K562 (cell line): ENCODE measurements at regions not wholly inside any gene's neighbourhood (a gene's known extent, or its start where the extent isn't known, plus 50 kb on each side); places are given as distances from the start of the nearest gene placed in this dataset.

Source experiments
- ATAC-seq: fragments of 200-7000 bp; cut with Tn5 transposase; 3 replicates; pipeline ENCODE4 v1.9.1; 2020; ENCODE audit warnings: moderate library complexity
- BruUV-seq: library from RNA; stranded (reverse); fragments of 400-500 nt; replicated peaks from 2 replicates; lab custom pipeline; 2021; lab: Mats Ljungman, UMichigan
- CTCF ChIA-PET: fragments of 300-600 bp; formaldehyde crosslinking; extraction: SDS; loops from one replicate; lab custom pipeline; 2021; ENCODE audit warnings: low intra/inter-chr PET ratio; lab: Yijun Ruan, JAX
- POLR2A ChIA-PET: fragments of 300-600, 350-650 bp; sonication (Branson Sonifier 250); formaldehyde crosslinking; extraction: SDS; loops from one replicate; lab custom pipeline; 2021; ENCODE audit warnings: antibody characterized with exemption, inconsistent platforms; lab: Yijun Ruan, JAX
- DNase-seq, 4 experiments: peaks; one replicate each; pipeline versions ENCODE4 v3.0.0 to v3.0.0-alpha.2; 2011 to 2018; ENCODE audit warnings: low spot score in 3 of 4, mixed read lengths in 3 of 4; ENCODE audit errors: extremely low read depth in 1 of 4
- FAIRE-seq: peaks from 2 replicates; lab custom pipeline; 2011; peaks lifted over from hg19 to GRCh38; lab: Jason Lieb, UNC
- H2AFZ ChIP-seq: 2 replicates; pipeline ENCODE4 v1.6.0; 2011; ENCODE audit warnings: low read depth, low read length, control low read depth, inconsistent platforms
- H3K27ac ChIP-seq: fragments of 200-600 bp; 3 replicates; pipeline ENCODE4 v1.8.0; 2011; ENCODE audit warnings: low read depth, mild to moderate bottlenecking, control low read depth, inconsistent platforms, low read length, moderate library complexity, mixed read lengths; ENCODE audit errors: extremely low read depth
- H3K27me3 ChIP-seq, 2 experiments: fragments of 300-600 bp in 1 of 2; 2 replicates in 1 of 2; 3 replicates in 1 of 2; pipeline versions ENCODE4 v1.6.0 to v1.8.0; 2011; ENCODE audit warnings: inconsistent platforms in 2 of 2, low read length in 2 of 2, mild to moderate bottlenecking in 1 of 2, mixed read lengths in 1 of 2, moderate library complexity in 1 of 2; ENCODE audit not compliant: control insufficient read depth in 2 of 2, insufficient read depth in 2 of 2
- H3K36me3 ChIP-seq: fragments of 300-600 bp; 3 replicates; pipeline ENCODE4 v1.8.0; 2011; ENCODE audit warnings: mild to moderate bottlenecking, low read length, inconsistent platforms; ENCODE audit not compliant: control insufficient read depth, insufficient read depth
- H3K4me1 ChIP-seq, 2 experiments: fragments of 200-600 bp in 1 of 2; replicated peaks in 1 of 2; 2 replicates in 1 of 2; 3 replicates in 1 of 2; pipeline versions ENCODE4 v1.5.1 to v1.8.0; 2011; ENCODE audit warnings: inconsistent platforms in 2 of 2, low read length in 2 of 2, mild to moderate bottlenecking in 1 of 2, mixed read lengths in 1 of 2, moderate library complexity in 1 of 2; ENCODE audit not compliant: control insufficient read depth in 2 of 2, insufficient read depth in 2 of 2
- H3K4me2 ChIP-seq: 2 replicates; pipeline ENCODE4 v1.6.1; 2011; ENCODE audit warnings: low read length, control low read depth, inconsistent platforms, mixed read lengths; ENCODE audit not compliant: insufficient read depth
- H3K4me3 ChIP-seq: fragments of 200-600 bp; sonication (generic), shearing (Covaris generic); 2 replicates; pipeline ENCODE4 v1.5.1; 2016; ENCODE audit warnings: control low read depth, inconsistent platforms
- H3K79me2 ChIP-seq: fragments of 200-600 bp; 3 replicates; pipeline ENCODE4 v1.8.0; 2011; ENCODE audit warnings: low read length, inconsistent platforms; ENCODE audit not compliant: control insufficient read depth, insufficient read depth
- H3K9ac ChIP-seq, 2 experiments: 2 replicates each; pipeline versions ENCODE4 v1.6.0 to v1.6.1; 2011; ENCODE audit warnings: low read depth in 2 of 2, low read length in 2 of 2, control low read depth in 1 of 2, inconsistent platforms in 1 of 2, mild to moderate bottlenecking in 1 of 2, mixed read lengths in 1 of 2; ENCODE audit not compliant: insufficient read depth in 1 of 2
- H3K9me1 ChIP-seq: one replicate; pipeline ENCODE4 v1.6.0; 2011; ENCODE audit warnings: inconsistent platforms, mild to moderate bottlenecking, low read length, moderate library complexity; ENCODE audit not compliant: control insufficient read depth, insufficient read depth
- H3K9me3 ChIP-seq: replicated peaks from 2 replicates; pipeline ENCODE4 v1.5.1; 2011; ENCODE audit warnings: low read depth, low read length, inconsistent platforms; ENCODE audit not compliant: control insufficient read depth, insufficient read depth
- H4K20me1 ChIP-seq: replicated peaks from 2 replicates; pipeline ENCODE4 v1.6.1; 2011; ENCODE audit warnings: low read length, inconsistent platforms, mixed read lengths; ENCODE audit not compliant: control insufficient read depth, insufficient read depth
- ATF2 ChIP-seq: sonication (generic); formaldehyde crosslinking; IDR thresholded peaks from 2 replicates; pipeline ENCODE4 v1.8.1; 2022; ENCODE audit warnings: missing genetic modification reagents
- CTBP1 ChIP-seq: fragments of 450-650 bp; IDR thresholded peaks from 2 replicates; pipeline ENCODE4 v1.6.1; 2016; ENCODE audit warnings: borderline replicate concordance
- E2F1 ChIP-seq: sonication (generic); formaldehyde crosslinking; IDR thresholded peaks from 2 replicates; pipeline ENCODE4 v1.8.1; 2023; ENCODE audit warnings: mild to moderate bottlenecking, missing genetic modification reagents, moderate library complexity
- MYBL2 ChIP-seq, 2 experiments: fragments of 450-650 bp in 1 of 2; sonication (generic) in 1 of 2; formaldehyde crosslinking in 1 of 2; IDR thresholded peaks; 2 replicates each; pipeline versions ENCODE4 v1.6.1 to v1.8.1; 2017 to 2022; ENCODE audit warnings: borderline replicate concordance in 1 of 2, inconsistent platforms in 1 of 2, low read depth in 1 of 2, mild to moderate bottlenecking in 1 of 2, missing genetic modification reagents in 1 of 2, moderate library complexity in 1 of 2
- NR4A1 ChIP-seq, 2 experiments: fragments of 250-450 bp in 1 of 2; fragments of 450-650 bp in 1 of 2; sonication (Bioruptor Pico) in 1 of 2; IDR thresholded peaks; 2 replicates each; pipeline versions ENCODE4 v1.4.0 to v1.6.1; 2016 to 2020; ENCODE audit warnings: mild to moderate bottlenecking in 2 of 2, missing compliant biosample characterization in 1 of 2, missing genetic modification characterization in 1 of 2, moderate library complexity in 1 of 2
- TRIM25 ChIP-seq: fragments of 450-650 bp; IDR thresholded peaks from 2 replicates; pipeline ENCODE4 v1.7.0; 2016; ENCODE audit warnings: borderline replicate concordance
- ZBTB17 ChIP-seq: fragments of 450-650 bp; formaldehyde crosslinking; IDR thresholded peaks from 2 replicates; pipeline ENCODE4 v1.4.0; 2020; ENCODE audit warnings: mild to moderate bottlenecking
- ZFP1 ChIP-seq: fragments of 450-650 bp; formaldehyde crosslinking; IDR thresholded peaks from 2 replicates; pipeline ENCODE4 v1.4.0; 2020; ENCODE audit warnings: mild to moderate bottlenecking, mixed read lengths
- ZKSCAN1 ChIP-seq: fragments of 150-350 bp; IDR thresholded peaks from 2 replicates; pipeline ENCODE4 v1.6.1; 2016; ENCODE audit warnings: low read depth, low read length
- ZNF551 ChIP-seq: fragments of 250-450 bp; sonication (Bioruptor Pico); IDR thresholded peaks from 2 replicates; pipeline ENCODE4 v1.5.0; 2021; ENCODE audit warnings: mild to moderate bottlenecking, moderate library complexity
- WGBS: fragments of 100-300 bp; shearing (Covaris generic); methylation state at CpG from one replicate; pipeline ENCODE4 v1.1.6; 2016; ENCODE audit warnings: low coverage, mixed read lengths; ENCODE audit not compliant: insufficient coverage; ENCODE audit errors: missing lambda C conversion rate; 5-methylcytosine and 5-hydroxymethylcytosine counted together
- in situ Hi-C: fragments of 300-500 bp; cut with MboI; formaldehyde crosslinking; loops from 4 replicates; pipeline ENCODE4 v1.15.0; 2018; ENCODE audit warnings: inconsistent platforms, mixed read lengths
- intact Hi-C: fragments of 100-400 bp; cut with micrococcal nuclease; formaldehyde crosslinking; loops from 2 replicates; pipeline ENCODE4 v1.14.2; 2022

GRCh38 chr12:88388566-88389540 lies 191.4 kb downstream of the KITLG start:
- Histone ChIP-seq H4K20me1 (no peaks in the 10 kb centered on the region), H3K9me3 (0 out of 2 replicates have a peak, but pooled peaks cover 2% of the 10 kb centered on the region), H3K9ac (no peak overlapping the region), H3K36me3 (no peaks in the 10 kb centered on the region), H3K79me2 (no peaks in the 10 kb centered on the region), H3K4me1 (no peaks in the 10 kb centered on the region), H3K4me2 (no peak overlapping the region), H3K4me3 (no peak overlapping the region), H3K9me1 (no peaks in the 10 kb centered on the region), H2AFZ (no peak overlapping the region), H3K27ac (no peak overlapping the region), H3K27me3 (no peaks in the 10 kb centered on the region)
- ChIA-PET POLR2A (no interaction called here), CTCF (no interaction called here)
- ATAC-seq: no peak
- FAIRE-seq: no peak
- no peak for DNase-seq
- no peak for TF ChIP-seq NR4A1 (CRISPR knock-in tag; IDR thresholded peaks at IDR 0.05)
- no peak for TF ChIP-seq NR4A1 (tag; IDR thresholded peaks at IDR 0.05)
- TF ChIP-seq CTBP1: no peak
- no peak for TF ChIP-seq ZFP1
- no peak for TF ChIP-seq ZBTB17
- WGBS: 4% methylated on average over 4 of the region's 4 CpGs
- BruUV-seq: no TSS peak
- in situ Hi-C loops: no loop called here
- intact Hi-C loops: no loop called here

- Histone ChIP-seq H3K4me2 (no peak overlapping the region), H3K9me1 (no peaks in the 10 kb centered on the region), H3K9ac (no peak overlapping the region), H3K9me3 (no peaks in the 10 kb centered on the region), H3K36me3 (no peaks in the 10 kb centered on the region), H3K79me2 (no peaks in the 10 kb centered on the region), H3K4me1 (no peaks in the 10 kb centered on the region), H4K20me1 (no peaks in the 10 kb centered on the region), H3K27me3 (no peaks in the 10 kb centered on the region), H3K27ac (no peak overlapping the region), H3K4me3 (no peak overlapping the region), H2AFZ (no peak overlapping the region)
- ChIA-PET POLR2A (no interaction called here), CTCF (no interaction called here)
- BruUV-seq: no TSS peak
- DNase-seq (no peak), ATAC-seq (no peak), FAIRE-seq (no peak)
- in situ Hi-C loops: no loop called here
- intact Hi-C loops: loop anchor here (5.0 kb wide), 1 partner anchor 279 kb away; no protein-coding TSS in a partner anchor
- WGBS: 0% methylated on average over 3 of the region's 3 CpGs
- TF ChIP-seq E2F1 (CRISPR knock-in tag) (no peak), ZNF551 (CRISPR knock-in tag) (no peak), ZKSCAN1 (no peak), TRIM25 (no peak), ATF2 (no peak), MYBL2 (IDR thresholded peaks at IDR 0.05; ENCODE audit: low read depth) (no peak), MYBL2 (CRISPR knock-in tag; IDR thresholded peaks at IDR 0.05; ENCODE audit: borderline replicate concordance) (no peak)
Measured at GRCh38 chr12:88390811-88391210, 189.5 kb downstream of the KITLG start.
